H9 (cell line): ENCODE measurements at regions not wholly inside any gene's neighbourhood (a gene's known extent, or its start where the extent isn't known, plus 50 kb on each side); places are given as distances from the start of the nearest gene placed in this dataset.

Experiments used
- DNase-seq: peaks from one replicate; pipeline ENCODE4 v3.0.0-alpha.2; 2017
- H2AFZ ChIP-seq: one replicate; pipeline ENCODE4 v1.6.1; 2013; ENCODE audit warnings: mild to moderate bottlenecking, low read length, control low read depth, moderate library complexity
- H2AK5ac ChIP-seq: 2 replicates; pipeline ENCODE4 v1.6.1; 2013; ENCODE audit warnings: low read length, control low read depth, mixed read lengths; ENCODE audit not compliant: insufficient read length
- H2BK120ac ChIP-seq: one replicate; pipeline ENCODE4 v1.6.1; 2013; ENCODE audit warnings: low read depth, mild to moderate bottlenecking, low read length, control low read depth, inconsistent platforms; ENCODE audit not compliant: poor library complexity, severe bottlenecking
- H2BK12ac ChIP-seq: 2 replicates; pipeline ENCODE4 v1.6.1; 2013; ENCODE audit warnings: low read length, control low read depth, mixed read lengths, low read depth; ENCODE audit not compliant: insufficient read length
- H2BK15ac ChIP-seq: 2 replicates; pipeline ENCODE4 v1.6.1; 2013; ENCODE audit warnings: low read depth, low read length, control low read depth
- H2BK20ac ChIP-seq: one replicate; pipeline ENCODE4 v1.6.1; 2013; ENCODE audit warnings: low read depth, mild to moderate bottlenecking, low read length, control low read depth, inconsistent platforms; ENCODE audit not compliant: poor library complexity, severe bottlenecking
- H2BK5ac ChIP-seq: 2 replicates; pipeline ENCODE4 v1.6.1; 2013; ENCODE audit warnings: low read length, control low read depth, mixed read lengths; ENCODE audit not compliant: insufficient read length
- H3K14ac ChIP-seq: 2 replicates; pipeline ENCODE4 v1.6.1; 2013; ENCODE audit warnings: low read length, control low read depth; ENCODE audit not compliant: insufficient read depth
- H3K18ac ChIP-seq: 2 replicates; pipeline ENCODE4 v1.6.1; 2013; ENCODE audit warnings: low read depth, mild to moderate bottlenecking, mixed read lengths, low read length, control low read depth; ENCODE audit not compliant: insufficient read length
- H3K23ac ChIP-seq: 2 replicates; pipeline ENCODE4 v1.6.1; 2013; ENCODE audit warnings: low read length, control low read depth, mixed read lengths, low read depth; ENCODE audit not compliant: insufficient read length
- H3K23me2 ChIP-seq: 2 replicates; pipeline ENCODE4 v1.6.1; 2013; ENCODE audit warnings: low read depth, mild to moderate bottlenecking, mixed read lengths, low read length, control low read depth; ENCODE audit not compliant: insufficient read length, poor library complexity, severe bottlenecking
- H3K27ac ChIP-seq: 2 replicates; pipeline ENCODE4 v1.5.1; 2013; ENCODE audit warnings: low read length, control low read depth, mixed read lengths, low read depth; ENCODE audit not compliant: insufficient read length
- H3K27me3 ChIP-seq: 2 replicates; pipeline ENCODE4 v1.6.1; 2013; ENCODE audit warnings: low read length, control low read depth, inconsistent platforms; ENCODE audit not compliant: insufficient read depth
- H3K4ac ChIP-seq: 2 replicates; pipeline ENCODE4 v1.6.1; 2013; ENCODE audit warnings: low read depth, mild to moderate bottlenecking, control low read depth, inconsistent platforms, low read length, moderate library complexity
- H3K4me1 ChIP-seq: 2 replicates; pipeline ENCODE4 v1.6.1; 2013; ENCODE audit warnings: low read length, control low read depth, inconsistent platforms; ENCODE audit not compliant: insufficient read depth
- H3K4me2 ChIP-seq: 2 replicates; pipeline ENCODE4 v1.6.1; 2013; ENCODE audit warnings: low read length, control low read depth, mixed read lengths; ENCODE audit not compliant: insufficient read length, insufficient read depth
- H3K56ac ChIP-seq: 2 replicates; pipeline ENCODE4 v1.6.1; 2013; ENCODE audit warnings: low read depth, mild to moderate bottlenecking, mixed read lengths, low read length, control low read depth; ENCODE audit not compliant: insufficient read length
- H3K79me1 ChIP-seq: 2 replicates; pipeline ENCODE4 v1.6.1; 2013; ENCODE audit warnings: low read depth, mild to moderate bottlenecking, moderate library complexity, low read length, control low read depth, inconsistent platforms; ENCODE audit not compliant: insufficient read depth, poor library complexity, severe bottlenecking
- H3K79me2 ChIP-seq: 2 replicates; pipeline ENCODE4 v1.6.1; 2013; ENCODE audit warnings: low read length, control low read depth, inconsistent platforms; ENCODE audit not compliant: insufficient read depth
- H3K9ac ChIP-seq: 2 replicates; pipeline ENCODE4 v1.6.1; 2013; ENCODE audit warnings: low read length, control low read depth, mixed read lengths; ENCODE audit not compliant: insufficient read length; ENCODE audit errors: extremely low read depth
- H3K9me3 ChIP-seq: one replicate; pipeline ENCODE4 v1.6.1; 2013; ENCODE audit warnings: low read depth, low read length, inconsistent platforms; ENCODE audit not compliant: control insufficient read depth
- H3T11ph ChIP-seq: one replicate; pipeline ENCODE4 v1.6.1; 2013; ENCODE audit warnings: mild to moderate bottlenecking, low read length, control low read depth, inconsistent platforms
- H4K20me1 ChIP-seq: one replicate; pipeline ENCODE4 v1.6.1; 2013; ENCODE audit not compliant: control insufficient read depth, insufficient read length, insufficient read depth
- H4K5ac ChIP-seq: 2 replicates; pipeline ENCODE4 v1.6.1; 2013; ENCODE audit warnings: low read depth, mild to moderate bottlenecking, mixed read lengths, low read length, control low read depth; ENCODE audit not compliant: insufficient read length
- H4K8ac ChIP-seq: replicated peaks from 2 replicates; pipeline ENCODE4 v1.6.1; 2013; ENCODE audit warnings: low read length, control low read depth, mixed read lengths, low read depth; ENCODE audit not compliant: insufficient read length
- H4K91ac ChIP-seq: 2 replicates; pipeline ENCODE4 v1.6.1; 2013; ENCODE audit warnings: low read depth, mild to moderate bottlenecking, moderate library complexity, mixed read lengths, low read length, control low read depth; ENCODE audit not compliant: insufficient read length
- H3K27ac Mint-ChIP-seq, 3 experiments: 2 replicates in 2 of 3; 3 replicates in 1 of 3; pipeline ENCODE4 v1.8.0; 2020 to 2021; ENCODE audit warnings: mixed read lengths in 3 of 3, mild to moderate bottlenecking in 1 of 3, moderate library complexity in 1 of 3
- H3K27me3 Mint-ChIP-seq: 2 replicates; pipeline ENCODE4 v1.8.0; 2021; ENCODE audit warnings: low read depth, mild to moderate bottlenecking, moderate library complexity, mixed read lengths
- H3K36me3 Mint-ChIP-seq, 3 experiments: 2 replicates in 2 of 3; 3 replicates in 1 of 3; pipeline ENCODE4 v1.8.0; 2020 to 2021; ENCODE audit warnings: low read depth in 3 of 3, mixed read lengths in 3 of 3; ENCODE audit not compliant: insufficient read depth in 1 of 3
- H3K4me1 Mint-ChIP-seq, 2 experiments: 2 replicates each; pipeline ENCODE4 v1.8.0; 2020; ENCODE audit warnings: mixed read lengths in 2 of 2
- H3K4me3 Mint-ChIP-seq, 2 experiments: 2 replicates in 1 of 2; 3 replicates in 1 of 2; pipeline ENCODE4 v1.8.0; 2020 to 2021; ENCODE audit warnings: mild to moderate bottlenecking in 2 of 2, mixed read lengths in 2 of 2, moderate library complexity in 1 of 2
- H3K9me3 Mint-ChIP-seq, 2 experiments: 2 replicates in 1 of 2; 3 replicates in 1 of 2; pipeline ENCODE4 v1.8.0; 2020; ENCODE audit warnings: mild to moderate bottlenecking in 2 of 2, mixed read lengths in 2 of 2, moderate library complexity in 1 of 2
- CTCF ChIP-seq: fragments of 200-600 bp; sonication (generic); conservative IDR thresholded peaks from 3 replicates; pipeline ENCODE4 v1.8.0; 2021; ENCODE audit warnings: antibody characterized with exemption, mild to moderate bottlenecking
- WGBS: extraction: QIAGEN DNeasy Blood & Tissue Kit; methylation state at CpG from one replicate; pipeline ENCODE4 v1.1.7; 2013; ENCODE audit warnings: missing lambda C conversion rate, low lambda C conversion rate, mixed read lengths; ENCODE audit not compliant: insufficient read length; ENCODE audit errors: extremely low coverage; 5-methylcytosine and 5-hydroxymethylcytosine counted together

GRCh38 chr2:47704287-47704686 lies 78.7 kb upstream of the MSH6 start:
- Histone ChIP-seq H3K79me1 (no peaks in the 10 kb centered on the region), H3K27ac (no peak overlapping the region), H2BK20ac (no peak overlapping the region), H2BK5ac (no peak overlapping the region), H3K27me3 (no peaks in the 10 kb centered on the region), H3K4ac (no peak overlapping the region), H4K20me1 (no peaks in the 10 kb centered on the region), H3K23me2 (no peaks in the 10 kb centered on the region), H3T11ph (no peak overlapping the region), H4K8ac (no peak overlapping the region), H2BK120ac (no peak overlapping the region), H4K5ac (no peak overlapping the region), H3K9ac (no peak overlapping the region), H4K91ac (no peak overlapping the region), H3K9me3 (peaks cover 6% of the 10 kb centered on the region), H3K23ac (no peak overlapping the region), H3K18ac (no peak overlapping the region), H3K4me1 (no peaks in the 10 kb centered on the region), H3K79me2 (no peaks in the 10 kb centered on the region), H3K14ac (no peak overlapping the region), H3K4me2 (no peak overlapping the region), H2BK15ac (no peak overlapping the region), H2AFZ (no peak overlapping the region), H2AK5ac (no peak overlapping the region), H3K56ac (no peak overlapping the region), H2BK12ac (no peak overlapping the region)
- Mint-ChIP-seq H3K9me3 (peaks cover 20 to 21% of the 10 kb centered on the region in 2 experiments), H3K27me3 (no peaks in the 10 kb centered on the region), H3K4me3 (no peak overlapping the region), H3K27ac (no peak overlapping the region), H3K36me3 (peaks cover 9 to 30% (median 10%) of the 10 kb centered on the region in 3 experiments), H3K4me1 (peaks cover 3 to 19% of the 10 kb centered on the region in 2 experiments; a peak in 3 of 4 replicates)
- TF ChIP-seq CTCF: no peak
- WGBS: no CpG with 5 or more reads among the region's 2 CpGs
- no peak for DNase-seq
